Right lobe of liver (tissue), 6 donors: ENCODE measurements at regions not wholly inside any gene's neighbourhood (a gene's known extent, or its start where the extent isn't known, plus 50 kb on each side); places are given as distances from the start of the nearest gene placed in this dataset.
A peak's percentile ranks its signal among the peaks of the same experiment; 100 is the strongest.

Experiments
- ATAC-seq, 4 donors: fragments of 200-7000 bp; cut with Tn5 transposase; one replicate each; pipeline ENCODE4 v1.9.1; 2020; ENCODE audit warnings: mild to moderate bottlenecking in 4 of 4, moderate library complexity in 4 of 4
- DNase-seq, 3 donors: peaks; one replicate each; pipeline ENCODE4 v3.0.0-alpha.2; 2020
- H3K27ac ChIP-seq, 3 donors: fragments of 200-600 bp; one replicate each; pipeline ENCODE4 v1.8.0; 2022
- H3K27me3 ChIP-seq, 2 donors: fragments of 200-600 bp; one replicate each; pipeline ENCODE4 v1.8.0; 2022
- H3K36me3 ChIP-seq, 4 donors: fragments of 200-600 bp; sonication (generic) in 1 of 4; one replicate each; pipeline versions ENCODE4 v1.5.1 to v1.8.0; 2017 to 2022; ENCODE audit warnings: control low read depth in 1 of 4
- H3K4me1 ChIP-seq, 4 donors: fragments of 200-600 bp; sonication (generic) in 1 of 4; one replicate each; pipeline versions ENCODE4 v1.5.1 to v1.8.0; 2017 to 2022; ENCODE audit warnings: control low read depth in 1 of 4
- H3K4me3 ChIP-seq, 3 donors: fragments of 200-600 bp; one replicate each; pipeline ENCODE4 v1.8.0; 2022
- H3K9me3 ChIP-seq, 4 donors: fragments of 200-600 bp; sonication (generic) in 1 of 4; one replicate each; pipeline versions ENCODE4 v1.5.1 to v1.8.0; 2017 to 2022; ENCODE audit warnings: control low read depth in 1 of 4
- POLR2A ChIP-seq: fragments of 450-650 bp; IDR thresholded peaks from one replicate; pipeline ENCODE4 v1.6.1; 2017; ENCODE audit warnings: antibody characterized with exemption, mild to moderate bottlenecking
- WGBS: methylation state at CpG from one replicate; pipeline ENCODE4 v1.1.6; 2018; ENCODE audit warnings: low coverage, low lambda C conversion rate; ENCODE audit not compliant: insufficient coverage; ENCODE audit errors: missing lambda C conversion rate; 5-methylcytosine and 5-hydroxymethylcytosine counted together
- intact Hi-C, 2 donors: fragments of 100-400 bp; cut with DNase I; formaldehyde crosslinking; loops; one replicate each; pipeline versions ENCODE4 v1.11.2 to v1.14.1; 2022
- TF ChIP-seq, protein P1 (sequence below), 4 donors: fragments of 200-600 bp in 3 of 4; fragments of 450-650 bp in 1 of 4; IDR thresholded peaks; one replicate each; pipeline versions ENCODE4 v1.5.1 to v1.8.0; 2016 to 2022; ENCODE audit warnings: antibody characterized with exemption in 4 of 4, mild to moderate bottlenecking in 2 of 4
- donor health status: DM: no; HTN: yes; CAD: no.
- donor health status: DM: no; HTN: no; CAD: no.
- donor health status: DM: no; HTN: no; CAD: no.
- donor health status: DM: no; HTN: yes; CAD: no.
- donor health status: DM: no; HTN: yes; CAD: no.

DNA sequence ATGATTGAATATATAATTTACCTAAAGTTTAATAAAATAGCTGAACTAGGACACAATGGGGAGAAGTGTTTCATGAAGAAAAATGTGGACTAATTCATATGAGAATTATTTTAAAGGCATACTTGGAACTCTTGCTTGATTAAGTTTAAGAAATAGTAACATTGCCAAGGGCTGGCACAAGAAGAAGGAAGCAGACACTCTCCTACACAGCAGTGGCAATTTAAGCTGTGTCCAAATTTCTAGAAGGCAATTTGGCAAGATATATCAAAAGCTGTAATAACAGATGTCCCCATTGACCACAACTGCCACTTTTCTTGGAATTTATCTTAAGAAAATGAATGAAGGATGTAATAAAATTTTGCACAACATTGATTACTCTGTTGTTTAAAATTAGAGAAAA lies 209.5 kb upstream of the S100G start:
- no peak for TF ChIP-seq POLR2A
- TF ChIP-seq, protein P1, sequence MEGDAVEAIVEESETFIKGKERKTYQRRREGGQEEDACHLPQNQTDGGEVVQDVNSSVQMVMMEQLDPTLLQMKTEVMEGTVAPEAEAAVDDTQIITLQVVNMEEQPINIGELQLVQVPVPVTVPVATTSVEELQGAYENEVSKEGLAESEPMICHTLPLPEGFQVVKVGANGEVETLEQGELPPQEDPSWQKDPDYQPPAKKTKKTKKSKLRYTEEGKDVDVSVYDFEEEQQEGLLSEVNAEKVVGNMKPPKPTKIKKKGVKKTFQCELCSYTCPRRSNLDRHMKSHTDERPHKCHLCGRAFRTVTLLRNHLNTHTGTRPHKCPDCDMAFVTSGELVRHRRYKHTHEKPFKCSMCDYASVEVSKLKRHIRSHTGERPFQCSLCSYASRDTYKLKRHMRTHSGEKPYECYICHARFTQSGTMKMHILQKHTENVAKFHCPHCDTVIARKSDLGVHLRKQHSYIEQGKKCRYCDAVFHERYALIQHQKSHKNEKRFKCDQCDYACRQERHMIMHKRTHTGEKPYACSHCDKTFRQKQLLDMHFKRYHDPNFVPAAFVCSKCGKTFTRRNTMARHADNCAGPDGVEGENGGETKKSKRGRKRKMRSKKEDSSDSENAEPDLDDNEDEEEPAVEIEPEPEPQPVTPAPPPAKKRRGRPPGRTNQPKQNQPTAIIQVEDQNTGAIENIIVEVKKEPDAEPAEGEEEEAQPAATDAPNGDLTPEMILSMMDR (IDR thresholded peaks at IDR 0.05): no peak
- DNase-seq: no peak
- ATAC-seq: no peak
- intact Hi-C loops: no loop called here
- no peaks in the 10 kb centered on the region for H3K36me3 ChIP-seq
- no peaks in the 10 kb centered on the region for H3K27me3 ChIP-seq
- H3K4me3 ChIP-seq: no peak overlapping the region
- no peaks in the 10 kb centered on the region for H3K9me3 ChIP-seq
- no peaks in the 10 kb centered on the region for H3K4me1 ChIP-seq
- H3K27ac ChIP-seq: no peak overlapping the region

DNA sequence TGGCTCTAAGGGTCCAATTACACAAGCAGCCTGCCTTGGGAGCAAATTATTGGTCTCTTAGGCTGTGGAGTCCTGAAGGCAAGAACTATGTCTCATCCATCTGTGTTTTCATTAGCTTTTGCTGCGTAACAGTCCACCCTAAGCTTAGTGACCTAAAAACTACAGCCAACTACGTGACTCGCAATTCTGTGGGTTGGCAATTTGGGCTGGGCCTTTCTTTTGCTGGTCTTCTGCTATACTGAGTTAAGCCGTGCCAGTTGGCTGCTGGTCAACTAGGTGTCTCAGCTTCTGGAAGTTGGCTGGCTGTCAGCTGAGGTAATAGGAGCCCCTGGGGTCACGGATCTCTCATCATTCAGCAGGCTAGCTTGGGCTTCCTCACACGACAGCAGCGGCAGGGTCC lies 205.6 kb upstream of the S100G start:
- Histone ChIP-seq H3K36me3 (no peaks in the 10 kb centered on the region), H3K4me3 (no peak overlapping the region), H3K9me3 (no peaks in the 10 kb centered on the region), H3K4me1 (no peaks in the 10 kb centered on the region), H3K27me3 (no peaks in the 10 kb centered on the region), H3K27ac (no peak overlapping the region)
- ATAC-seq (no peak), DNase-seq (no peak)
- 80% methylated on average over 1 of the region's 7 CpGs for WGBS
- TF ChIP-seq, protein P1 (IDR thresholded peaks at IDR 0.05): no peak
- no peak for TF ChIP-seq POLR2A
- intact Hi-C loops: no loop called here

DNA sequence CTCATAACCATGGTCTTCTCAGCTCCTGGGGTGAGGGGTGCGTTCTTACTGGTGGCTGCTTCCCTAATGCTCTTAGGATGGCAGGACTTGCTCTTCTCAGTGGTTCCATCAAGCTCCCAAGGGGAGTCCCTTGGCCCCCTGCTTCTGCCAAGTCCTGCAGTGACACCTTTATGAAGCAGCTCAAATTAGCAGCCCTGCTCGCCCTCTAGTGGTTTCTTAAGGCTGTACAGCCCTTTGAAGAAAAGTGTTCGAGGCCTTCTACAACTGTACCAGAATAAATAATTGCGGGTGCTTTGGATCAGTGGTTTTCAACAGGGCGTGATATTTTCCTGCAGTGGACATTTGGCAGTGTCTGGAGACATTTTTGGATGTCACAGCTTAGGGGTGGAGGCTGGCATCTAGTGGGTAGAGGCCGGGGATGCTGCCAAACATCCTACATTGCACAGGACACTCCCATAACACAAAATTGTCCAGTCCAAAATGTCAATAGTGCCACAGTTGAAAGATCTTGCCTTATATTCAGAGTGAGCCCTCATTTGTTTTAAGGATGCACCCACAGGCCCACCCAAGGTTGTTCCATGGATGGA lies 204.7 kb upstream of the S100G start:
- Histone ChIP-seq H3K9me3 (no peaks in the 10 kb centered on the region), H3K4me3 (no peak overlapping the region), H3K4me1 (no peaks in the 10 kb centered on the region), H3K27me3 (no peaks in the 10 kb centered on the region), H3K27ac (no peak overlapping the region), H3K36me3 (no peaks in the 10 kb centered on the region)
- TF ChIP-seq POLR2A: no peak
- TF ChIP-seq, protein P1 (IDR thresholded peaks at IDR 0.05): peak; percentile 50 to 78 (median 72)
- peak; percentile 56 to 79 (median 78) for ATAC-seq
- no peak for DNase-seq
- WGBS: 16% methylated on average over 6 of the region's 6 CpGs
- intact Hi-C loops: no loop called here

DNA sequence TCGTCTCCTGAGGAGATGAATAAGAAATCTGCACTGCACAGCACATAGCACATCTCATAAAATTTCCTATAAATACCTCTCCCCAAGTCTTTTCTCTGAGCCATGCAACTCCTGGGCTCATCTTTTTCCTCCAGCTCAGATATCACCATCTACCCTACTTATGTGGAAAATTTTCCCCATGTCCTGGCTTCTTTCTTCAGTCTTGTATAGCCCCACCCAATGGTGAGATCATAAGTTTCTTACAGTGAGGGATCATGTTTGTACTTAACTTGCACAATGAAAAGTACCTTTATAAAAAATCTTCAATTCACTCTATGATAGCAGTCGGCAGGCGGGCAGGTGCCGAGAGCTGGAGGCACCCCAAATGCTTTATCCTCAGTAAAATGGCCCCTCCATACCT lies 198.6 kb upstream of the S100G start:
- no peak overlapping the region for H3K27ac ChIP-seq
- no peaks in the 10 kb centered on the region for H3K4me1 ChIP-seq
- no peak for ATAC-seq
- 87% methylated on average over 4 of the region's 4 CpGs for WGBS
- H3K27me3 ChIP-seq: no peaks in the 10 kb centered on the region
- H3K4me3 ChIP-seq: no peak overlapping the region
- DNase-seq: no peak
- intact Hi-C loops: no loop called here
- no peaks in the 10 kb centered on the region for H3K36me3 ChIP-seq
- no peaks in the 10 kb centered on the region for H3K9me3 ChIP-seq
- TF ChIP-seq POLR2A: no peak
- TF ChIP-seq, protein P1 (IDR thresholded peaks at IDR 0.05): no peak

DNA sequence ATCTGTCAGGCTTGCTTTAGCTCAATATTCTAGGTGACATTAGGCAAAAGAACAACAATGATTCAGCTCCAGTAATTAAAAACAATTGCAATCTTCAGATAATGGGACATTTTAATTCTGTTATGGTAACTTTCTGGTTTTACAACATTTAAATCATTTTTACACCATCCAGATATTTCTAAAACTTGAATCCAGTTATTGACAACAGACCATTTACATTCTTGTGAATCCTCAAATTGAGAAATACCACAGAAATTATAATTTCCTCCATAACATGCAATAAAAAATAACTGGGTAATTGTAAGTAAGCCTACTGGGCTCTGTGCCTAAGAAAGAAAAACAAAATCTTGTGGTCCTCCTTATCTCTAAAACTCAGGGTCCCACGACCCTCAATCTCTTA lies 195.0 kb upstream of the S100G start:
- no peak overlapping the region for H3K27ac ChIP-seq
- H3K36me3 ChIP-seq: no peaks in the 10 kb centered on the region
- 33% methylated on average over 1 of the region's 1 CpG for WGBS
- no peaks in the 10 kb centered on the region for H3K4me1 ChIP-seq
- no peak overlapping the region for H3K4me3 ChIP-seq
- ATAC-seq (no peak), DNase-seq (no peak)
- no peaks in the 10 kb centered on the region for H3K27me3 ChIP-seq
- no peaks in the 10 kb centered on the region for H3K9me3 ChIP-seq
- intact Hi-C loops: no loop called here
- no peak for TF ChIP-seq POLR2A
- TF ChIP-seq, protein P1 (IDR thresholded peaks at IDR 0.05): no peak
